ENCODE measurements at regions not wholly inside any gene's neighbourhood (a gene's known extent, or its start where the extent isn't known, plus 50 kb on each side); places are given as distances from the start of the nearest gene placed in this dataset.

GRCh38 chr10:78891741-78892140 is 177.0 kb upstream of the ZMIZ1 start:
- no peak for DNase-seq (ENCODE audit: low read depth, low spot score)
- no peaks in the 10 kb centered on the region for H3K79me2 ChIP-seq (ENCODE audit: insufficient read depth, low read length)
- H3K4me1 ChIP-seq (ENCODE audit: control insufficient read depth in 1 of 2, insufficient read depth in 2 of 2, low read length in 2 of 2): no peaks in the 10 kb centered on the region
- intact Hi-C loops (cut with micrococcal nuclease): no loop called here
- no peaks in the 10 kb centered on the region for H4K20me1 ChIP-seq (ENCODE audit: insufficient read depth)
- H2AFZ ChIP-seq (ENCODE audit: low read depth, low read length, poor library complexity, severe bottlenecking): no peak overlapping the region
- H3K4me3 ChIP-seq (replicated peaks in 1 of 2; ENCODE audit: low read depth in 1 of 2, low read length in 2 of 2): no peak overlapping the region
- H3K9me3 ChIP-seq (ENCODE audit: control insufficient read depth in 1 of 2, insufficient read depth in 1 of 2, low read depth in 1 of 2, low read length in 2 of 2): peaks cover 0 to 2% of the 10 kb centered on the region in 2 experiments; a peak in 1 of 4 replicates
- ChIA-PET RAD21 (ENCODE audit: low non-redundant PET in 1 of 2, low total read pairs in 2 of 2, uncharacterized antibody in 2 of 2, unreplicated experiment in 2 of 2) (no interaction called here), CTCF (no interaction called here), POLR2A (no interaction called here)
- no peaks in the 10 kb centered on the region for H3K9me2 ChIP-seq (ENCODE audit: insufficient read depth)
- no peaks in the 10 kb centered on the region for H3K27me3 ChIP-seq (ENCODE audit: insufficient read depth, low read length)
- H3K36me3 ChIP-seq (ENCODE audit: control insufficient read depth in 1 of 2, insufficient read depth in 2 of 2, low read length in 2 of 2): no peaks in the 10 kb centered on the region
- no peak for ATAC-seq
- no peak overlapping the region for H3K9ac ChIP-seq (ENCODE audit: low read length)
- no TSS peak for BruUV-seq (replicated peaks)
- no peak overlapping the region for H3K27ac ChIP-seq (ENCODE audit: low read depth, low read length)
- no peak for TF ChIP-seq EZH2 (IDR thresholded peaks at IDR 0.05)
- no peak for TF ChIP-seq ZFX (IDR thresholded peaks at IDR 0.05)
- no peak for TF ChIP-seq FOSL1 (IDR thresholded peaks at IDR 0.05; ENCODE audit: low read depth)
- no peak for TF ChIP-seq ZNF274 (IDR thresholded peaks at IDR 0.05; ENCODE audit: low read depth, low read length)
- TF ChIP-seq YY1 (IDR thresholded peaks at IDR 0.05; ENCODE audit: extremely low read depth, insufficient replicate concordance, low read depth, low read length): no peak
- TF ChIP-seq POLR2A (IDR thresholded peaks at IDR 0.05; ENCODE audit: borderline replicate concordance, extremely low read depth, insufficient read depth, insufficient read length): no peak
- TF ChIP-seq ELF1 (IDR thresholded peaks at IDR 0.05; ENCODE audit: borderline replicate concordance, low read depth): no peak
- no peak for TF ChIP-seq CBX3 (IDR thresholded peaks at IDR 0.05; ENCODE audit: low read depth)
- TF ChIP-seq ZBTB33 (IDR thresholded peaks at IDR 0.05; ENCODE audit: extremely low read depth, insufficient replicate concordance, low read length): no peak
- TF ChIP-seq MAX (IDR thresholded peaks at IDR 0.05): no peak
- TF ChIP-seq CEBPB (IDR thresholded peaks at IDR 0.05; ENCODE audit: low read depth): no peak
- TF ChIP-seq RAD21 (IDR thresholded peaks at IDR 0.05; ENCODE audit: low read depth): no peak
- TF ChIP-seq EGR1 (IDR thresholded peaks at IDR 0.05; ENCODE audit: low read depth): no peak
- TF ChIP-seq POLR2AphosphoS5 (IDR thresholded peaks at IDR 0.05; ENCODE audit: low read depth, low read length): no peak
- TF ChIP-seq, protein P1, sequence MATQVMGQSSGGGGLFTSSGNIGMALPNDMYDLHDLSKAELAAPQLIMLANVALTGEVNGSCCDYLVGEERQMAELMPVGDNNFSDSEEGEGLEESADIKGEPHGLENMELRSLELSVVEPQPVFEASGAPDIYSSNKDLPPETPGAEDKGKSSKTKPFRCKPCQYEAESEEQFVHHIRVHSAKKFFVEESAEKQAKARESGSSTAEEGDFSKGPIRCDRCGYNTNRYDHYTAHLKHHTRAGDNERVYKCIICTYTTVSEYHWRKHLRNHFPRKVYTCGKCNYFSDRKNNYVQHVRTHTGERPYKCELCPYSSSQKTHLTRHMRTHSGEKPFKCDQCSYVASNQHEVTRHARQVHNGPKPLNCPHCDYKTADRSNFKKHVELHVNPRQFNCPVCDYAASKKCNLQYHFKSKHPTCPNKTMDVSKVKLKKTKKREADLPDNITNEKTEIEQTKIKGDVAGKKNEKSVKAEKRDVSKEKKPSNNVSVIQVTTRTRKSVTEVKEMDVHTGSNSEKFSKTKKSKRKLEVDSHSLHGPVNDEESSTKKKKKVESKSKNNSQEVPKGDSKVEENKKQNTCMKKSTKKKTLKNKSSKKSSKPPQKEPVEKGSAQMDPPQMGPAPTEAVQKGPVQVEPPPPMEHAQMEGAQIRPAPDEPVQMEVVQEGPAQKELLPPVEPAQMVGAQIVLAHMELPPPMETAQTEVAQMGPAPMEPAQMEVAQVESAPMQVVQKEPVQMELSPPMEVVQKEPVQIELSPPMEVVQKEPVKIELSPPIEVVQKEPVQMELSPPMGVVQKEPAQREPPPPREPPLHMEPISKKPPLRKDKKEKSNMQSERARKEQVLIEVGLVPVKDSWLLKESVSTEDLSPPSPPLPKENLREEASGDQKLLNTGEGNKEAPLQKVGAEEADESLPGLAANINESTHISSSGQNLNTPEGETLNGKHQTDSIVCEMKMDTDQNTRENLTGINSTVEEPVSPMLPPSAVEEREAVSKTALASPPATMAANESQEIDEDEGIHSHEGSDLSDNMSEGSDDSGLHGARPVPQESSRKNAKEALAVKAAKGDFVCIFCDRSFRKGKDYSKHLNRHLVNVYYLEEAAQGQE (IDR thresholded peaks at IDR 0.05; ENCODE audit: low read depth): no peak
- TF ChIP-seq EZH2phosphoT487 (IDR thresholded peaks at IDR 0.05; ENCODE audit: borderline replicate concordance): no peak
- TF ChIP-seq JUND (IDR thresholded peaks at IDR 0.05): no peak
- H3K4me2 ChIP-seq (ENCODE audit: low read length): no peak overlapping the region

Measured in HCT116 (cell line).